NCI-H2227 treated with DMSO at 0.1 percent for 48 hours (cell line): ENCODE measurements at regions not wholly inside any gene's neighbourhood (a gene's known extent, or its start where the extent isn't known, plus 50 kb on each side); places are given as distances from the start of the nearest gene placed in this dataset.
"Not testable (repeated sequence)": the region's sequence is repeated elsewhere in the genome, so short reads cannot be mapped to it uniquely, and the experiment has no call there.

ENCODE experiments used
- DNase-seq: peaks from one replicate; lab custom pipeline; 2025; lab: John Stamatoyannopoulos, UW

GRCh38 chr17:33944412-33944811 is 310.7 kb upstream of the CCL2 start:
- no peak for DNase-seq

- no peak for DNase-seq
Measured at GRCh38 chr17:33944826-33945225, 310.3 kb upstream of the CCL2 start.

GRCh38 chr17:33945646-33946546 is 309.2 kb upstream of the CCL2 start:
- DNase-seq = no peak

- DNase-seq = no peak
Measured at GRCh38 chr17:33947762-33948161, 307.3 kb upstream of the CCL2 start.

GRCh38 chr17:33948309-33948708 is 306.8 kb upstream of the CCL2 start:
- DNase-seq = no peak

- DNase-seq = no peak
Measured at GRCh38 chr17:33949100-33949499, 306.0 kb upstream of the CCL2 start.

GRCh38 chr17:33950061-33950460 is 305.0 kb upstream of the CCL2 start:
- DNase-seq = no peak

- DNase-seq = no peak
Measured at GRCh38 chr17:33952425-33952824, 302.7 kb upstream of the CCL2 start.

GRCh38 chr17:33954597-33954996 is 300.5 kb upstream of the CCL2 start:
- DNase-seq = no peak

- no peak for DNase-seq
Measured at GRCh38 chr17:33955461-33955860, 299.6 kb upstream of the CCL2 start.

- not testable (repeated sequence) for DNase-seq
Measured at GRCh38 chr17:33959098-33959497, 296.0 kb upstream of the CCL2 start.

- DNase-seq = no peak
Measured at GRCh38 chr17:33962857-33963655, 292.0 kb upstream of the CCL2 start.

- no peak for DNase-seq
Measured at GRCh38 chr17:33964344-33964979, 290.6 kb upstream of the CCL2 start.

GRCh38 chr17:33966410-33967059 is 288.6 kb upstream of the CCL2 start:
- DNase-seq = no peak

- DNase-seq = no peak
Measured at GRCh38 chr17:33967608-33968349, 287.3 kb upstream of the CCL2 start.

GRCh38 chr17:33968350-33969044 is 286.6 kb upstream of the CCL2 start:
- DNase-seq = peak; percentile 34

- no peak for DNase-seq
Measured at GRCh38 chr17:33970279-33970678, 284.8 kb upstream of the CCL2 start.

GRCh38 chr17:33972763-33973162 is 282.3 kb upstream of the CCL2 start:
- DNase-seq = no peak

GRCh38 chr17:33973491-33973890 is 281.6 kb upstream of the CCL2 start:
- DNase-seq = no peak

- DNase-seq = no peak
Measured at GRCh38 chr17:33974276-33974675, 280.8 kb upstream of the CCL2 start.

GRCh38 chr17:33976831-33977230 is 278.3 kb upstream of the CCL2 start:
- no peak for DNase-seq
